NCI-H2227 treated with DMSO at 0.1 percent for 48 hours (cell line): ENCODE measurements at regions not wholly inside any gene's neighbourhood (a gene's known extent, or its start where the extent isn't known, plus 50 kb on each side); places are given as distances from the start of the nearest gene placed in this dataset.

ENCODE experiments used
- DNase-seq: peaks from one replicate; lab custom pipeline; 2025; lab: John Stamatoyannopoulos, UW

DNA sequence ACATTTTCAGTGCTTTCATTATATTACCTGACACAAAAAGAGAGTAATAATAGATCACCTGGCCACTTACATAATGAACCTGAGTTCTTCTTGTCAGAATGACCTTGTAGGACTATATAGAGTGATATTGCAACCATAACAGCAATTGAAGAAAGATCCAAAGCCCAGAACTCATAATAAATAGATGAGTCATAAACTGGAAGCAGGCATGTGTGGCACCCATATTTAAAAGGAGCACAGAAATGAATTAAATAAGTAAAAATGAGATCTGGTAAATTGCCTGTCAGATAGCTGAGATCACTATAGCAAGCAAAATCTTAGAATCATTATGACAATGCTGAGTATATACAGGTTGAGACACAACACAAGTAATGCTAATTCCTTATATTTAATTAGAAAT is 331.8 kb downstream of the AASDHPPT start:
- DNase-seq = no peak

DNA sequence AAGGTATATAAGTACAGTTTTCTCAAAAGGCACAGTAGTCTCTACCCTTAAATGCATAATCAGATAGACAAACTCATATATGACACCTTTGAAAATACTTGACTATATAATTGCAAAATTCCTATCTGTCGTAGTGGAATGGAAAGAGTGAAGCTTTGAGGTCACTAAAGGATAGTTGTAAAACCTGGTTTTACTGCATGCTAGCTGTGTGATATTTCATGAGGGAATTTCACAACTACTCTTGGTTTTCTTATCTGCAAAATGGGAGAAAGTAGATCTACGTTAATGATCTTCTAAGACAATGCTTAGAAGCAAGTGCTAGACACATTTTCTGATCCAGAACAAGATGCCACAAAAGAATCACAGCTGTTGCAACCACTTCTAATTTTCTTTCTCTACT is 332.2 kb downstream of the AASDHPPT start:
- no peak for DNase-seq

DNA sequence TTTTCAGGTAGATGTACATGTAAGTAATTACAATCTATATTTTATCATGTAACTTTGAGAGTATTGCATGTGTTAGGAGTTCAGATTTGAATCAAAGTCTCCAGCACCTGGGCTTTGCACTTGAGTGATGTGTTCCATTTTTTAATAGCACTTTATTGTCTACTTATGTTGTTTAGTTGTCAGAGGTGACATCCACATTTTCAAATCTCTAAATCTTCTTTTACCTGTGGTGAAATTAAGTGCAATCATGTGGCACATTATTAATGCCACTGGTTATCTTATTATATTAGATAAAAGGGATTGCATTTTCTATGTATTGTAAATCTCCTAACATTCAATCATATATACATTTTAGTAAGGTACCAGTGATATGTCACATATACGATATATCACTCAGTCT is 333.4 kb downstream of the AASDHPPT start:
- no peak for DNase-seq

DNA sequence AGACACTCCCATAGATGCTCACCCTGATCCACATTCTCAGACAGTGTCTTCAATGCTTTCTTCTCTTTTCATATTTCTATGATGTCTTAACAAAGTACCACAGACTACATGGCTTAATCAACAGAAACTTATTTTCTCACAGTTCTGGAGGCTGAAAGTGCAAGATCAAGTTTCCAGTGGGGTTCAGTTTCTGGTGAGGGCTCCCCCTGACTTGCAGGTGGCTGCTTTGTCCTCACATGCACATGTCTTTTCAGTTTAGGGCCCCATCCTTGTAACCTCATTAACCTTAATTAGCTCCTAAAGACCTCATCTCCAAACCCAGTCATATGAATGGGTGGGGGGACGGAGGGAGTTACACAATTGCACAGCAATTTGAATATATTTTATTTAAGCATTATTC is 335.8 kb downstream of the AASDHPPT start:
- DNase-seq = no peak

DNA sequence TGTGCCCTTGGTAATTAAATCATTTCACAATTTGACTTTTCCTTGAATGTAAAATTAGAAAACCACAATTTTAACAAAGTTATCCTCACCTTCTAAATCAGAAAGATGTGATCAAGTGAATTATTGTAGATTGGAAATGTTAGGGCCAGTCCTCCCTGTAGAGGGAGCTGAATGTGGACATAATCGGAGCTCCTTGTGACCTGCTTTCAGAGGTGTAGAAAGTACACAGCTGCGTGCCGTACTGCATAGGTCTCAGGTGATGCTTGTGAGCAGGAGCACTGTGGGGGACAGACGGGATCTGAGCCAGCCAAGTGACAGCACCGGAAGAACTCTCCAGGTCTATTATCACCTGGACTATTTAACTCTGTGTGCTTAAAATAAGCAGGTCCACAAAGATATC is 338.0 kb downstream of the AASDHPPT start:
- no peak for DNase-seq

DNA sequence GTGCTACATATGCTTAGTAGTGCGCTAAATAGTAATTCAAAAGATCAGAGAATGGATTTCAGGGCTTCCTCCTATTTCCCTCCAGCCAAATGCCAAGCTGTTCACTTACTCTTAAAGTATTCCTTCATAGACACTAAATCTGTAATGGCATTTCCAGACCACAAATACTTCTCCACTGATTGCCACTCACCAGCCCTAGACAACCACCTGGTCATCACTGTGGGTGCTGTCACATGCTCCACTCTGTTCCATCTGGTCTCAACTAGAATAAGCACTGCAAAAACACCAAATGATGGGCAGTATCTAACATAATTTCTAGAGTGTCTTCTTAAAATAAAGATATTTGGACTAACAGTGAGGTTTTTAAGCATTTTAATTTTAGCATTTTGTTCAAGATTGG is 341.3 kb downstream of the AASDHPPT start:
- no peak for DNase-seq

DNA sequence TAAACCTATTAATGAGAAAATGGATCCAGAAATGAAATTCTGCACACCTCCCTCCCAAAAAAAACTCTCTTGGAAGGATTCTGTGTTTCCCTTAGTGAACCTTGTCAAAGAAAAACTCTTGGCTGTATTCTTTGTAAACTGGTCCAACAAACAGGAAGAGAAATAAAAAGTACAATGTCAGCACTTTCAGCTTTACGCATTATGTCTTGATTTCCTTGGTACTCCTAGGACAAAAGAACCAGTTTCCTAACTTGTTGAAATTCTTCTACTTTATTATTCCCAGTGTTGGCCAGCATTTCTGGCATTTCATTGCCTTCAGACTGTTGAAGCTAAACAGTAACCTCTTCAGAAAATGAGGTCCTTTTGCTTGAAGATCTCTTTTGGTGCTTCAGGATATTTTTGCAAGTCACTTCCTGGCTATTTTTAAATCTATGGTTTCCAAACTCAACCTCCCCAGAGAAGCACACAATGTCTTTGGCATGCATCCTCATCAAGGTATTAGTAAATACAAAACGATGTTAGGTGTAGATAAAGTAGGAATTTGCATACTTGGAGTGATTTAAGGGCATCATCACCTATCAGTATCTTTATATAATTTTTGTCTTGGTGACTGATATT is 342.7 kb downstream of the AASDHPPT start:
- DNase-seq = no peak

DNA sequence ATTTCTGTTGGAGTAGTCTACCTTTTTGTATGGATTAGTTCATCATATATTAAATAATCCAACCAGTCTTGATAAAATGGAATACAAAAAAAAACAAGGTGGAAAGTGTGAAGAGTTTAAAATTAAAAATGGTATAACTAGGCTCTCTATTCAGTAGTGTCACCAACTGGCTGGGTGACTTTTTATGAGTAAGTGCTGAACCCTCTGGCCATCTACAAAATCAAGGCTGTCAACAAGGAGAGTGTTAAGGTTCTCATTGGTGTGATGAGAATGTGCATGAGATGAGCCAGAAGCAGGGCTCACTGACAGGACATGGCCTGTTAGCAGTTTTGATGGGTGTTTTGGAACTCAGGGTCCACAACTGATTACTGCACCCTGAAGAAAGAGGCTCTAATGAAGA is 343.2 kb downstream of the AASDHPPT start:
- DNase-seq = no peak

DNA sequence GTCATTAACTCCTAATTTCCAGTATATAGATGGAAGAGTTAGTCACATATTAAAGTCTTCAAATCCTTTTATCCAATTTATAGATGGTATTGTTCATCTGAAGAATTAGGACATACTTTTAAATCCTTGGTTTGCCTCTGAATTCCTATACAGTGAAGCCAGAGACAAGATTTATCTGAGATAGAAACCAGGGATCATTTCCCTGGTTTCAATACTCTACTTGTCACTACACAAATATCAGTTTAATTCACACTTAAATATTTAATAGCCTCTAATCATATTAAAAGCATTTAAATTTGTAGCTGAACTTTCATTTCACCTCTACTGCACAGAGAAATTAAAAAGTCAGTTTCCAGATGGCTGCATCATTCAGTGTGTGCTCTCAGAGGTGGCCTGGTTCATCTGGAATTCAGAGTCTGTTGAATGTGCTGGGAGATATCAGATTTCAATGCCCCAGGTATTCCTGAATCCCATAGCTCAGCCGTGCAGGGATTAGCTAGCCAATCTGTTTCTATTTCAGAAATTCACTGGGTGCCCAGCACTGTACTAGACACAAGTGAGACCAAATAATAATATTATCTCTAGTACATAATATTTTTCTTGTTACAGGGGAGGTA is 344.3 kb downstream of the AASDHPPT start:
- DNase-seq = no peak

DNA sequence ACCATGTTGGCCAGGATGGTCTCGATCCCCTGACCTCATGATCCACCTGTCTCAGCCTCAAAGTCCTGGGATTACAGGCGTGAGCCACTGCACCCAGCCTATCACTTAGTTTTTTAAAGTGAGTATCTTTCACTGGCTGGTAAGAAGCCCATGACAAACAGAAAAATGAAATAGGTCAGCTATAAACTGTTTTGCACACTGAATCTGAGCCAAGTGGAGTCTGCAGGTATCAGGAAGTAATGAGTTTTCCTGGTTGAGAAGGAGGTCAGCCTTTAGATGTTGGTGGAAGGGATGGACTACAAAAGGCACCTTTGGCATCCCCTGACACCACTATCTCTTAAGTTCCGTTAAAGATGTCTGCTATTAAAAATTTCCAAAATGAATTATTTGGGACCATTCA is 345.1 kb downstream of the AASDHPPT start:
- DNase-seq = no peak

DNA sequence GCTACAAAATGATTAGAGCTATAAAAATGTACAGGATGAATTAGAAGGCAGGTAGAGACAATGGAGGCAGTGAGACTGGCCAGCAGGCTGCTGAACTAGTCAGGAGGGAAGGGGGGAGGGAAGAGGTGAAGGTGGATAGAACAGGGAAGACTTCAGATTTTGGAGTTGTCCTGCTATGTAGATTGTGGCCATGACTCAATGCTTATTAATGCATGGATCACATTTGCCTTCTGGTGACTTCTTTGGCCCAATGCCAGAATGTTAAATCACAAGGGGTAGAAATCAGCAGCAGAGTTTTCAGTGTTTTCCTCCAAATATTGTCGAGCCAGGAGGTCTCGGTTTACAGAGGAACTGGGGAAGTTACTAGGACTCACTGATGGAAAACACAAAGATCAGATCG is 346.6 kb downstream of the AASDHPPT start:
- DNase-seq = no peak

DNA sequence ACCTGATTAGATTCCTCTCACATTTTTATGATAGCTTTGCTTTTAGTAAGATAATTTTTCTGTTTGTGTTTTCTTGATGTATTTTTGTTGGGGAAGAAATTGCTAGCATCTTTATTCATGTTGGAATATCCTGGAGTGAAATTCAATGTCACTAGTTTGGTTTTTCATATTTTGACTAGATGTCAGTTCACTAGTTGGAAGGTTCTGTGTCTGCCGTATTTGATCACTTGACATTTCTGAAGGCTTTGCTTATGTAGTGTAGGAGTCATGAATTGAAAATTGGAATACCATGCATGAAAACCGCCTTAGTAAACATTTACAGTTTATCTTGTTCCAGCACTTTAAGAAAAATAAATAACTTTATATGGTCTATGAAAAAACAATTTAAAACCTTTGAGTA is 348.4 kb downstream of the AASDHPPT start:
- no peak for DNase-seq

DNA sequence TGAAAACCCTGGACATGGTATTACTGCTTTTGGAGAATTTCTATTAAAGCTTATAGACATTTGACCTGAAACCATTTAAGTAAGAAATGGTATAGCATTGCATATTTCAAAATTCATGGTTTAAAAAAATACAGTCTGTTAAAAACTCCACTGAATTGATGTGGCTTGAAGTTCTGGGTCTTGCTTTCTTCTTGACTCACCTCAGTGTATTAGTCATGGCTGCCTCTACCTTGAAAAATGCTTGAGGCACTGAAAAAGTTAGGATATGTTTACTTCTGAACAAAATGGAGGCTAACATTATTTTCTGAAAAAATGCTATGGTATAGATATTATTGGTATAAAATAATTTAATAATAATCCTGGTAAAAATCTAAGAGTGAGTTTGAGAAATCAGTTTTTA is 349.2 kb downstream of the AASDHPPT start:
- DNase-seq = no peak

DNA sequence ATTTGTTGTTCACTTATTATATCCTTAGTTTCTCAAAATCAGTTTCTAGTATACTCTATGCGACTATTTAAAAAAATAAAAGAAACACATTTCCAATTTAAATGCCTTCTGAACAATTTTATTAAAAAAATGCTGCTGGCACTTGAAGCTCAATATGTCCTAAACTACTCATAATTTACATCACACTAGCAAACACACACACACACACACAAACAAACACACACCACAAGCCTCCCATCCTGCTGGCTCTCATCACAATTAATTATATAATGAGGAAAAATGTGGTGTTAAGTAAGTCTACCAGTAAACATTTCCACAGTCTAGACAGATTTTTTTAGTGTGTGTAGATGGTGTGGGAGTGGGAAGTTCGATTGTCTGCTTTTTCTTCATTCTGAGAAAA is 350.3 kb downstream of the AASDHPPT start:
- no peak for DNase-seq

DNA sequence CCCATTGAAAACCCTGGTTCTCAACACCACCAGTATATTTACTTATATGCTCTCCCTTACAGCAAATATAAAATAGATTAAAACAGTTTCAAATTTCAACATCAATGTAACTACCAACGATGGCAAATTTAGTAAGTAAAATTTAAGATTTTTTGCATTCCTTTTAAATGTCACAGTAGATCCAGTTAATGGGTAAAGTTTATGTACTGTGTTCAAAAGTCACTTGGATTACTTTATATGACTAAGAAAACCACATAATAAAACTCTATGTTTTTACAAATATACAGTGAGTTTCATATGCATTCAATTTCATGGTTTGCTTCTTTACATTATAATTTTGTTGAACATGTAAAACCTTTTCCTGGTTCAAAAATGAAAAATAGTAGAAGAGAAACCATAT is 364.6 kb downstream of the AASDHPPT start:
- no peak for DNase-seq

DNA sequence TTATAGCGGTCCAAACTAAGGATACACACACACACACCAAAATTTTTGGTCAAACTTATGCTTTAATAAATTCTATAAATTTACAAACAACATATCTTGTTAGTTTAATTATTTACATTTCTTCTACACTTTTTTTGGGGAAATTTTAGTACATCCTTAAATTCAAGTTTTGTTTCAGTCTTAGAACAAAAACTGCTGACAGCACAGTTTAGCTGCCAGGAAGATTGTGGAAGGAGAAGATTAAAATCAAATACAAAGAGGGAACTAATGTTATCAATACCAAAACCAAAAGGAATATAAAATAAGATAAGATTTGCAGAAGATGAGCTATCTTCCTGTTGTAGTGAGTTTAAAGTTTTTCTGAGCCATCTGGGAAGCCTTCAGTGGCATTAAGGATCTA is 368.8 kb downstream of the AASDHPPT start:
- DNase-seq = no peak

DNA sequence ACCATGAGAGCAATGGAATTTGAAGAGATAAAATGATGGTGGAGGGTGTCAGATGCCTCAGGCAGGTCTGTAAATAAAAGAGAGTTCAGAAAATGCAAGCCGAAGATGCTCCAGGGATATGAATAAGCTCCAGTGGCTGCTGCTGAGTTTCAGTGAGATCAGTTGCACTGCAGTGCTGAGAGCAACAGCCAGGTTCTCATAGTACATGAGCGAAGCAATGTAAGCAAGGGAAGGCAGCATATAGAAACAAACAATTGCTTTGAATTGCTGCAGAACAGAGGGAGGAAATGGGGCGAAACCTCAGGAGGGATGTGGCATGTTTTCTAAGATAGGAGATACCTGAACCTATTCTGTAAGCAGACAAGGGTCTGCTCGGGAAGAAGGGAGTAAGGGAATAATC is 369.5 kb downstream of the AASDHPPT start:
- no peak for DNase-seq

DNA sequence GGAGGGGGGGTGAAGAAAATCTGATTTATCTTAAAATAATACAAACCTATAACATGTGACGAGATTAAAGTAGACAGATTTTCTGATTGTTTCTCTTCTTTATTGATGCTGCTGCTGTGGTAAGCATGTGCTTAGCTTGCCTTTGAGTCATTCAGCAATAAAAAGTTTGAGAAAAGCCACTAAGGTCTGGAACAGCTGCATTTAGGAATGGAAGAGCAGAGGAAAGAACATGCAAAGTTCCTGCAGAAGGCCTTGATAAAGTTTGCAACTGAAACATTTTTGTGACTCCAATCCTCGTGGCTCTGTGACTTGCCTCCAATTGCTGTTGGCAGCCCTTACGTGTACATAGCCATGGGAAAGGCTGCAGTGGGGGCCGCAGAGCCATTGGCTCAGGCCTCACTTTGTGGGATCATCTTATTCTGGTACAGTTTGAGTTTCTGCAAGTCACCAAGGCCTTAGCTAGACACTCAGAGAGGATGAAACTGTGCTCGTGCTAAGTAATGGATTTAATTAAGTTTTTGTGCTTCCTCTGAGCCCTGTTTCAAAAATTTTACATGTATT is 370.2 kb downstream of the AASDHPPT start:
- no peak for DNase-seq

DNA sequence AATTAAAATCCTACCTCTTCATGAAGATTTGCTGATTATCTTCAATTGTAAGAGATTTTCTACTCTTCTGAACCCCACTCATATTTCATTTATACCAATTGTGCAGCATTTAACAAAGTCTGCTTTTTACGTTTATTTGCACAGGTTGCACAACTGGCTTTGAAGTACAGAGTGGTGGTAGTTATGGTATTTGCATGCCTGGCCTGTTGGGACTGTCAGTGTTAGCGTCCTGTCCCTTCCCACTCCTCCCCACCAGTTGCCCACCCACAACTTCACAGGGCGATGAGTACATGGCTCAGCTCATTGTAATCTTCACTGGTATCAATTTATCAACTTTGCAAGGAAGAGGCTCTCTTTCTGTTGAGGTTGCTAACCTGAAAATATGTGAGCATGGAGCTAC is 372.3 kb downstream of the AASDHPPT start:
- DNase-seq = no peak

DNA sequence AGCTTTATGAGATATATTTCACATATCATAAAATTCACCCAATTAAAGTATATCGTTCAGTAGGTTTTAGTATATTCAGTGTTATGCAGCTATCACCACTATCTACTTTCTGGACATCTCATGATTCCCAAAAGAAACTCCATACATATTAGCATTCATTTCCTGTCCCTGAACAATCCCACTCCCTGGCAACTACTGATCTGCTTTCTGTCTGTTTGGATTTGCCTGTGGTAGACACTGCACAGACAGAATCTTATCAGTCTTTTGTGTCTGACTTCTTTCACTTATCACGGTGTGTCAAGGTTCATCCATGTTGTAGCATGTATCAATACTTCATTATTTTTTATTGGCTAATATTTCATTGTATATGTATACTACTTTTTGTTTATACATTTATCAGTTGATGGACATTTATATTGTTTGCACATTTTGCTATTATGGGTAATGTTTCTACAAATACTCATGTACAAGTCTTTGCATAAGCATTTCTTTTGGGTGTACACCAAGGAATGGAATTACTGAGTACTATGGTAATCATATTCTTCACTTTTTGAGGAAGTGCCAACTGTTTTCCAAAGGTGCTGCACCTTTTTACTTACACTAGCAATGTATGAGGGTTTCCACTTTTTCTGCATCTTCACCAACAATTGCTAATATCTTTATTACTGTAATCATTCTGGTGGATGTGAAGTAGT is 373.9 kb downstream of the AASDHPPT start:
- DNase-seq = no peak

DNA sequence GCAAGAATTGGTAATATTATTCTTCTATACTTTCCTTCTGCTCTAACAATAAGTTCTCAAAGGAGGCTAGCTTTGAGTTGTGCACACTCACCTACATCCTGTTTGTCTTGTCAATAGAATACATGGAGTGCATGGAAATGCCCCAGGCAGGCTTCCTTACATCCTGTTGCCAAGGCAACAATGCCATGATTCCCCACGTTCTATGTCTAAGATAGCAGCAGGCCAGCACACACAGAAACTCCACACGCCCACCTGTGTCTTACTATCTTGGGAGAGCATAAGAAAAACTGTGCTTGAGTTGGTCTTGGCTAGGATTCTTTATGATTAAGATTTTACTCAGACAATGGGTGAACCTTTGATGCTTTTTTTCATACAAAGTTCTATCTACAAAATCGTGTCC is 379.2 kb downstream of the AASDHPPT start:
- DNase-seq = no peak

DNA sequence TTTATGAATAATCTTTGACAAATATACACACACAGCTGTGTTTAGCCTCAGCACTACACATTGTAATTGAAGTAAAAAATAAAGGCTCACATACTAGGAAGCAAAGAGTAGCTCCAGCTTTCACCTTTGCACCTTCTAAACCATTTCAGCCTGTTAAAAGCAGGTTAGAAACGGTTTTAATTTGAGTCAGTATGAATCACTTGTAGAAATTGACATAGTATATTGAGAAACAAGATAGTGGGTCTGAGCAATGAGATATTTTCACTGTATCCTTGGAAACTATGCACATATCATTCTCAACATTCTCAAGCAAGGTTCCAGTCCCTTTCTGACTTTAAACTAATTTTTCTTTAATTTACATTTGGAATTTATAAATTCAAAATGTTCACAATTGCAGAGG is 380.3 kb downstream of the AASDHPPT start:
- no peak for DNase-seq

DNA sequence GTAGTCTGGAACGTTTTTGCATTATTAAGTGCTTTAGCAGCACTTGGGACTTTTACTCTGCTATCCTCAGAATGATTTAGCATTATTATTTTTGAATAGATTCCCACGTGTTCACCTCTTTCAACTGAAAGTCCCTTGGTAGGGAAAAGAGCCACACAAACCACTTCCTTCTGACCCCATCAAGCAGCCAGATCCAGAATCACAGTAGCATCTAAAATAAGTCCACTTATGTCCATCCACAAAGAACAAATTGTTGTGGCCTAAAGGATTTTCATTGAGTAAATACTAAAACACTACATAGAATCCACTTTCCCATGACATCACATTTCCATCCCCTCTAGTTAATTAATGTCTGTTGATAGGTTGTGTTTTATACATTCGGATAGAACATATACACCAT is 381.7 kb downstream of the AASDHPPT start:
- no peak for DNase-seq
